Calu3 (cell line): ENCODE measurements at regions not wholly inside any gene's neighbourhood (a gene's known extent, or its start where the extent isn't known, plus 50 kb on each side); places are given as distances from the start of the nearest gene placed in this dataset.

Source experiments
- BruUV-seq: library from RNA; stranded (reverse); fragments of 400-500 nt; replicated peaks from 2 replicates; lab custom pipeline; 2021; lab: Mats Ljungman, UMichigan
- CTCF ChIA-PET: fragments of 300-600 bp; sonication (Branson Sonifier 250); formaldehyde crosslinking; loops from one replicate; lab custom pipeline; 2022; ENCODE audit warnings: antibody characterized with exemption; lab: Charles Lee
- DNase-seq: peaks from one replicate; pipeline ENCODE4 v3.0.0; 2022
- H3K27ac Mint-ChIP-seq: one replicate; pipeline ENCODE4 v1.8.0; 2022; ENCODE audit warnings: mixed read lengths; ENCODE audit not compliant: unreplicated experiment
- H3K27me3 Mint-ChIP-seq: one replicate; pipeline ENCODE4 v1.8.0; 2022; ENCODE audit warnings: mixed read lengths; ENCODE audit not compliant: unreplicated experiment
- H3K36me3 Mint-ChIP-seq: one replicate; pipeline ENCODE4 v1.8.0; 2022; ENCODE audit warnings: mild to moderate bottlenecking, moderate library complexity, mixed read lengths; ENCODE audit not compliant: insufficient read depth, unreplicated experiment
- H3K4me1 Mint-ChIP-seq: one replicate; pipeline ENCODE4 v1.8.0; 2022; ENCODE audit warnings: mild to moderate bottlenecking, low read depth, mixed read lengths; ENCODE audit not compliant: unreplicated experiment
- H3K4me3 Mint-ChIP-seq: one replicate; pipeline ENCODE4 v1.8.0; 2022; ENCODE audit warnings: mild to moderate bottlenecking, low read depth, moderate library complexity, mixed read lengths; ENCODE audit not compliant: unreplicated experiment
- H3K9me3 Mint-ChIP-seq: one replicate; pipeline ENCODE4 v1.8.0; 2022; ENCODE audit warnings: low read depth, mixed read lengths; ENCODE audit not compliant: unreplicated experiment
- CTCF ChIP-seq: fragments of 200-600 bp; IDR thresholded peaks from one replicate; pipeline ENCODE4 v1.8.0; 2022; ENCODE audit warnings: antibody characterized with exemption; ENCODE audit not compliant: unreplicated experiment
- intact Hi-C: fragments of 100-400 bp; cut with micrococcal nuclease; formaldehyde crosslinking; loops from one replicate; pipeline ENCODE4 v1.10.0; 2022; ENCODE audit not compliant: unreplicated experiment

GRCh38 chrX:14290335-14290734 lies 239.0 kb upstream of the GLRA2 start:
- H3K4me1 Mint-ChIP-seq = no peaks in the 10 kb centered on the region
- CTCF ChIA-PET = no interaction called here
- intact Hi-C loops = no loop called here
- no peaks in the 10 kb centered on the region for H3K36me3 Mint-ChIP-seq
- DNase-seq = no peak
- no peak overlapping the region for H3K27ac Mint-ChIP-seq
- H3K4me3 Mint-ChIP-seq = no peak overlapping the region
- BruUV-seq = no TSS peak
- no peaks in the 10 kb centered on the region for H3K9me3 Mint-ChIP-seq
- H3K27me3 Mint-ChIP-seq = peaks cover 18% of the 10 kb centered on the region
- TF ChIP-seq CTCF = no peak

GRCh38 chrX:14274691-14275090 lies 245.0 kb upstream of the GEMIN8 start:
- no peak for TF ChIP-seq CTCF
- intact Hi-C loops = no loop called here
- H3K4me1 Mint-ChIP-seq = no peaks in the 10 kb centered on the region
- CTCF ChIA-PET = no interaction called here
- no peaks in the 10 kb centered on the region for H3K36me3 Mint-ChIP-seq
- peaks cover 11% of the 10 kb centered on the region for H3K27me3 Mint-ChIP-seq
- DNase-seq = no peak
- H3K27ac Mint-ChIP-seq = no peak overlapping the region
- peaks cover 3% of the 10 kb centered on the region for H3K9me3 Mint-ChIP-seq
- BruUV-seq = no TSS peak
- H3K4me3 Mint-ChIP-seq = no peak overlapping the region

- no peaks in the 10 kb centered on the region for H3K4me1 Mint-ChIP-seq
- peaks cover 14% of the 10 kb centered on the region for H3K27me3 Mint-ChIP-seq
- intact Hi-C loops = no loop called here
- BruUV-seq = no TSS peak
- no peak for TF ChIP-seq CTCF
- H3K9me3 Mint-ChIP-seq = no peaks in the 10 kb centered on the region
- no peak overlapping the region for H3K4me3 Mint-ChIP-seq
- CTCF ChIA-PET = no interaction called here
- H3K36me3 Mint-ChIP-seq = no peaks in the 10 kb centered on the region
- H3K27ac Mint-ChIP-seq = no peak overlapping the region
- DNase-seq = no peak
These were observed 237.5 kb upstream of the GEMIN8 start for GRCh38 chrX:14267216-14267615.

- H3K27me3 Mint-ChIP-seq = peaks cover 14% of the 10 kb centered on the region
- no peak overlapping the region for H3K4me3 Mint-ChIP-seq
- DNase-seq = no peak
- CTCF ChIA-PET = no interaction called here
- no peak for TF ChIP-seq CTCF
- H3K36me3 Mint-ChIP-seq = no peaks in the 10 kb centered on the region
- no peaks in the 10 kb centered on the region for H3K4me1 Mint-ChIP-seq
- intact Hi-C loops = no loop called here
- no peak overlapping the region for H3K27ac Mint-ChIP-seq
- no peaks in the 10 kb centered on the region for H3K9me3 Mint-ChIP-seq
- BruUV-seq = no TSS peak
These were observed 237.0 kb upstream of the GEMIN8 start for GRCh38 chrX:14266705-14267104.

GRCh38 chrX:14243823-14244222 lies 214.1 kb upstream of the GEMIN8 start:
- no peak for TF ChIP-seq CTCF
- BruUV-seq = no TSS peak
- Mint-ChIP-seq H3K36me3 (no peaks in the 10 kb centered on the region), H3K27me3 (peaks cover 32% of the 10 kb centered on the region), H3K27ac (no peak overlapping the region), H3K4me3 (no peak overlapping the region), H3K4me1 (no peaks in the 10 kb centered on the region), H3K9me3 (peaks cover 3% of the 10 kb centered on the region)
- no peak for DNase-seq
- CTCF ChIA-PET = no interaction called here
- intact Hi-C loops = no loop called here
